Epidermal melanocyte (primary cell): ENCODE measurements at regions not wholly inside any gene's neighbourhood (a gene's known extent, or its start where the extent isn't known, plus 50 kb on each side); places are given as distances from the start of the nearest gene placed in this dataset.

Source experiments
- DNase-seq: peaks from one replicate; pipeline ENCODE4 v3.0.0; 2011; ENCODE audit warnings: low spot score; ENCODE audit not compliant: insufficient read length

GRCh38 chr13:104170980-104171555 lies 1104.9 kb upstream of the SLC10A2 start:
- DNase-seq: no peak

- no peak for DNase-seq
These were observed 1097.8 kb upstream of the SLC10A2 start for GRCh38 chr13:104163866-104164630.

DNA sequence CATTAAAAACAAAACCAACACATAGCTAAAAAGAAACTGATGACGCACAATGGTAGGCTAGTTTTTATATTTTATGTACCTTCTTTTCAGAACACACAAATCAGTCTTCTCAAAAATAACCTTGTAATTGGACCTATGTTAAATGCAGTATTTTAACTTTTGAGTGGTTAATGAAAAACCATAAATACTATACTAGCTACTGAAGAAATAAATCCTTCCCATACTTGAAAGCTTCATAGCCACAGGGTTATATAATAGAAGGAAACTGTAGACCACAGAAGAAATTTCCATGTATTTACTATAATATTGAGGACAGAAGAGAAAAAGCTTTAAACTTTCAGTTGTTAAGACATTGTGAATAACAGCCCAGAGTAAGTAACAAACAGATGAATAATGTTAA lies 1094.3 kb upstream of the SLC10A2 start:
- DNase-seq: no peak

DNA sequence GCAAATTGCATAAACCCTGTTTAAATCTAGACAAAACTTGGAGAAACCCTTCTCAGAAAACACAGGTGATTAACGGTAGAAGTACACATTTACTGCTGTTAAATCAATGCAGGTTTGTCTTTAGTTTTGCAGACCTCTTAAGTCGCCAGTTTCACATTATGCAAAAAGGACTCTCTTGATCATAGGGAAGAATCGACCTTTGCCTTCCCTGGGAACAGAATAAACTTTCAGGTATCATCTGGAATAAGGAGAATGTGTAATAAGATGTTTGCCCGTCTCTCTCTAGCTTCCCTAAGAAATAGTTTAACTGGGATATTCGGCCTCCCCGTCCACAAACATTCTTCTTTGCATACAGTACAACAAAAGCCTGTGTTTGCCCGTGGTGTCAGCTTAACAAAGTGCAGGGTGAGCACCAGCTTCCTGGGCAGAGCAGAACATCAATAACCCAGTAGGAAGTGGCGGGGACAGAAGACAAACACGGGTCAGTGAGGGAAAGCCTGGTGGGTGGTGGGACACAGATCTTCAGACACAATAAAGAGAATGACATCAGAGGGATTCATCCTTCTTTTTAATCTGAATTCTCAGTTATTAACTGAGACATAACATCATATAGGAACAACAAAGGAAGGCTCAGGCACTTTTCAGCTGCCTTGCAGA lies 1077.7 kb upstream of the SLC10A2 start:
- no peak for DNase-seq

DNA sequence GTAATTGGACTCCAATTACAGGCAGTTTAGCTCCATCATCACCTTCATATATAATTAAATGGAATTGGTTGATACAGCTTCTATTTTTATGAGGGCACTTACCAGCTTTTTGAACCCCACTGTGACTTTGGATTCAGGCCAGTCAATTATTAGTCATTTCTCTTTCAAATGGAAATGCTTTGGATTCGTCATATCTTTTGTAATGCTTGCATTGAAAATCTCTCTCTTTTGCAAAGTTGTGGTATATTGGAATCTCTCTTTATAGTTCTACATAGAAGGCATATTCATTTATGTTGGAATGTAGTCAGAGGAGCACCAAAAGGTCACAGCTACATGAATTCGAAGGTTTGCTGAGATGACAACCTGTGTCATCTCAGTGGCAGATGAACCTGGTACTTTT lies 1074.3 kb upstream of the SLC10A2 start:
- DNase-seq: no peak

DNA sequence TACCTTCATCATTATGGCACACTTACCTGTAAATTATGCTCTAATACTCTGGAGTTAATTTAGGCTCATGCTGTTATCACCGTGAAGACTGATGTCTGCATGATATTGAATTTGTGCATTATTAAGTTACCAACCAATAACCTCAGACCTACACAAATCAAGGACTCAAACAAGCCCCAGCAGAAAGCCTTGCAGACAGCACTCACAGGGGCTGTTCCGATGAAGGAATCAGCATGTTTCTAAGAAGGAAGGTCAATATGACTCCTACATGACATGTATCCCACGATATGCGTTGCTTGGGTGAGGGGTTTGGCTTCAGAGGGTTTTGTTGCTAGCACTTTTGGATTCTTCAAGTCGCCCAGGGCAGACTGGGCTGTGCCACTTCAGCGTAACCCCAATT lies 1071.2 kb upstream of the SLC10A2 start:
- no peak for DNase-seq

DNA sequence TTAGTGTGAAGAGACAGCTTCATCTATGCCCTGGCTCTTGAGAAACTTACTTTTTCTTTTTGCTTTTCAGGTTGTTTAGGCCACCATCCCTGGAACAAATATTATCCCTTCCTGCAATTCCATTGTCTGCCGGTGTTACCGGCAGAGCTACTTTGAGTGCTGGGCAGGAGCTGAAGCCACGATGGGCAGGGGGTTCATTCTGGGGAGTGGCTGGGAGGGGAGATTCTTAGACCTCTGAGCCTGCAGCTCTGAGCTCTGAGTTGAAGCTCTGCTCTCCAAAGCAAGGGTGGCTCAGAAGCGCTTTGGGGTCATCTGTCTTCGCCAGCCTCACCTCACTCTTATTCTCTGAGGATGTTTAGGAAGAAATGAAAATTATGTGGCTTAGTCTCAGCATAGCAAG lies 1066.6 kb upstream of the SLC10A2 start:
- no peak for DNase-seq

DNA sequence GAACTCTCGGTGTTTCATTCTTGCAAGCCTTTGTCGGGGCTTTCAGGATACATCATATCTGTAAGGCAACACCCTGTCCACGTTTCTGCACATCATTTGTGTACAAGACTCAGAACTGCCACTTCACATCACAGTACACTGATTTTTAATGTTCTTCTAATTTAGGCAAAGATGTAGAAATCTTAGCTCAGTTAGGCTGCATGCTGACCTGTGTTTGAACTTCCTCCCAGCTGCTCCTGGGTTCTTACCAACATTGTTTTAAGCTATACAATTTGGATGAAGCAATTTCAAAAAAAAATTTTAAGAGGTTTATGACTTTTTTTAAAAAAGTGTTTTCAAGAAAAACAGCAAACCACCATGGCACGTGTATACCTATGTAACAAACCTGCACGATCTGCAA lies 1047.9 kb upstream of the SLC10A2 start:
- no peak for DNase-seq

GRCh38 chr13:104111031-104111430 lies 1044.8 kb upstream of the SLC10A2 start:
- peak; percentile 16 for DNase-seq

- DNase-seq: peak; percentile 19
These were observed 1040.6 kb upstream of the SLC10A2 start for GRCh38 chr13:104106705-104107393.

DNA sequence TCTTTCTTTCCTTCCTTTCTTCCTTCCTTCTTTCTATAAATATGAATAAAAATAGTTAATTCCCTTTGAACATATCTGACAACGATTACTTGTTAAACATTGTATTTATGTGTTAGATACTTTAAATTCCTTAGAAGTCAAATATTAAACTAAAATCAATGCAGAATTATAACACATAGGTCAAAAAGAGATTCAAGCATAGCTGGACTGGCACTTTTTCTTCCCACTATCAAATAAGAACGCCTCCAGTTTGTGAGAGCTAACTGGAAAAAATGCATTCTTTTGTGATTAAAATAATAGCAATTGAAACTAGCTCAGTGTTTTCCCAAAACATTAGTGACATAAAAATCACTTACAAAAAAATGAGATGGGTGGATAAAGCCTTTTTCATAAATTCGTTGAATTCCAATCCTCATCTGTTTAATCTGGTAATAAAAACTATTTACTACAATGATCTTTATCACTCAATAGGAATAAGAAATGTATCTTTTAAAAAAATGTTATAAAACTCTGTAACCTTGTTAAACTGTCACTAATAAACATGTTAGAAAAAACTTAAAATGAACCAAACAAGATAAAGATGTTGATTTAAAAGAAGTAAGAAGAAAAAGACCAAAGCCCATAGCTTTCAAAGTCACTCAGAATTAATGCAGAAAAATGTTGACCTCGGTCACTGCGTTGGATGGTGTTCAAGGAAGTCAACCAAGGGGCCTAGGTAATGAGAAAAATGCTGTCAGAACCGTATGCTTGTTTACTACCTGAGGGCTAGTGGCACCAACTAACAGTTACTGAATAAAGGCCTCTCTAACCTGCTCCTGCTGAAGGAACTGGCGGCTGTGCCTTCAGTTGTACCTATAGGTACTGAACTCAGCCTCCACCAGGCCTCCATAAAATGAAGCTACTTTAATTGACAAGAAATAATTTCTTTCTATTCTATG lies 1039.5 kb upstream of the SLC10A2 start:
- DNase-seq: no peak

DNA sequence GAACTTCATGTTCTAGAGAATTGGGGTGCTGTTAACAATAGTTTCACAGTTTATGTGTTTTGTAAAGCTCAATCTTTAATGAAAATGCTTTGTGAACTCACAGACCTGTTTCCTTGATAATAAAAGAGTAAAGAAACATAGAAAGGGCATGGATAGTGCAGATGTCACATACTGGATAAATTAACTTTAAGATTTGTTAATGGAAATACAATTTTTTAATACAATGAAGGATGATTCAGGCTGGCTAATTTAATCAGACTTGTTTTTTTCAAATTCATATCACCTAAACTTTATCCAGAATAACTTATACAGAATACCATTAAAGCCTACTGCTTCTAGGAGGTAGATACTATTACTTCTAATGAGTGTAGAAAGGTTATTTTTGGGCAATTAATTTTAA lies 1033.5 kb upstream of the SLC10A2 start:
- DNase-seq: no peak

DNA sequence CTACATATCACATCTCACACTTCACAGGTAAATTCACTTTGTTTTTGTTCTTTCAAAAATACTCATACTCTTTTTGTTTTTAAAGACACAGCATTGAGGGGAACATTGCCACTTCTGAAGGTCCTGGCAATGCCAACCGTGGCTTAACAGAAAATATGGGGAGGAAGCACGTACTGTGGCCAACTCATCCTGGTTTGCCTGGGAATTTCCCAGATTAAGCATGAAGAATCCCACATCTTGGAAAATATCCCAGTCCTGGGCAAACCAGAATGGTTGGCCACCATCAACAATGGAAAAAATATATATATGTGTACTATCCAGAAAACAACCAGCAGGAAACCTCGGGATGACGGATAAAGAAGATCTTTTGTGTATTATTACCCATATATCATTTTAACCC lies 1032.2 kb upstream of the SLC10A2 start:
- DNase-seq: no peak

DNA sequence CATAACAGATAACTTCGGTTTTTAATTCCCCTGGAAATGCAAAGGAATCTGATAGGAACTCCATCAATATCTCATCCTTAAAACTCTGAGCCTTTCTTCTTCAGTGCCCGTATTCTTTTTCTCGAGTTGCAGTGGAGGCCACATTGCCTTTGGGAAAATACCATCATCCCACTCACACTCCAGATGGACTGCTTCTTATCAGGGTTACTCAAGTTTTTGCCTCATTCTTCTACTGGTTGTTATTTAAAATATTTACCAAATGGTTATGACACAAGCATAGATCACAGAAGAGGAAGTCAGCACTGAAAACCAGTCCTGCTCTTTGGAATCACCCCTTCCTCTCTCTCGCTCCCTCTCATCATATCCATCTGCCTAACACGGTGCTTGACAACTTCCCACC lies 1020.5 kb upstream of the SLC10A2 start:
- DNase-seq: no peak

DNA sequence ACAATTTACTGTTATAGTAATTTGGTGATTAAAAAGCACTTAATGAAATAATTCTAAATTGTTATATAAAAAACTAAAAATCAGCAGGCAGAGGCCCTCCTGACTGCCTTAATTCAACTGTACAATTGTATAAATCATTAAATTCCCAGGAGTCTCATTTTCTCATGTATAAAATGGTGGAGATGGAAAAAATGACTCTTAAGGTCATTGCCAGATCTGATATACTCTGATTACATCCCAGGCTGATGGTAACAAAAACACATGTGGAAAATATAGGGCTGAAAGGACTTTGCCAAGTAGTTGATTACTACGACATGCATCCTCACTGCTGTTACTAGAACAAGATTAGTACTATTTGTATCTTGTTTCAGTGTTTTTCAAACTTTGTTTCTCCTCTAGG lies 1020.0 kb upstream of the SLC10A2 start:
- no peak for DNase-seq

DNA sequence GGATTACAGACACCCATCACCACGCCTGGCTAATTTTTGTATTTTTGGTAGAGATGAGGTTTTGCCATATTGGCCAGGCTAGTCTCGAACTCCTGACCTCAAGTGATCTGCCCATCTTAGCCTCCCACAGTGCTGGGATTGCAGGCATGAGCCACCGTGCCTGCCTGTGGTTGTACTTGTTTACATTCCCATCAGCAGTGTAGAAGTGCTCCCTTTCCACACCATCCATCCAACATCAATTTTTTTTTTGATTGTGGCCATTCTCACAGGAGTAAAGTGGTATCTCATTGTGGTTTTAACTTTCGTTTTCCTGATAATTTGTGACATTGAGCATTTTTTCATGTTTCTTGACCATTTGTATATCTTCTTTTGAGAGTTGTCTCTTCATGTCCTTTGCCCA lies 1019.4 kb upstream of the SLC10A2 start:
- no peak for DNase-seq

DNA sequence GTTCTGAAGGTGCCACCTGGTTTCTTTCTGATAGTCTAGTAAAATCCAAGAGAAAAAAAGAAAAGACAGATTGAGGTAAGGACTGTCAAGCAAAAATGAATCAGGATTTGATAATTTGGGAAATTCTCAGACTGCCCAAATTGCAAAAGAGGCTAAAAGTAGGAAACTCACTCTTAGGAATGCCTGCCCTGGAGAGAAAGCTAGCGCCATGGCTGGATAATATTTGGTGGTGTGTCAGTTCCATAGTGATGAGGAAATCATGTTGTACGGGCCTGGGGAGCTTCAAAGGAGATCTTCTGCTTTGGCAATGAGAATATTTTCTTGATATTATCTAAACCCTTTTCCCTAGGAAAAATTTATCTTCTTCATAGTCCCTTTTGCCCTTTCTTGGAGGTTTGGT lies 1008.1 kb upstream of the SLC10A2 start:
- DNase-seq: no peak

GRCh38 chr13:104071806-104072205 lies 1005.6 kb upstream of the SLC10A2 start:
- no peak for DNase-seq

GRCh38 chr13:104065328-104065727 lies 999.1 kb upstream of the SLC10A2 start:
- no peak for DNase-seq

DNA sequence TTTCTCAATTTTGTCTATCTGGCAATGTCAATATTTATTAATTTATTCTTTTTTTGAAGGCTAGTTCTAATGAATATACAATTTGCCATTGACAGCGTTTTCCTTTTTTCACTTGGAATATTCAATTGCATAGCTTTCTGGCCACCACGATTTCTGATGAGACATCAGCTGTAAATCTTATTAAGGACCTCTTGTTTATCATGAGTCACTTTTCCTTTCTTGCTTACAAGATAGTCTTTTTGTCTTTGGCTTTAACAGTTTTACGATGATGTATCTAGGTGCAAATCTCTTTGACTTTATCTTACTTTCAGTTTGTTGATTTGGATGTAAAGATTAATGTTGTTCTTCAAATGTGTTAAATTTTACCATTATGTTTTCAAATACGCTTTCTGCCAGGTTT lies 991.6 kb upstream of the SLC10A2 start:
- no peak for DNase-seq

- DNase-seq: no peak
These were observed 979.7 kb upstream of the SLC10A2 start for GRCh38 chr13:104045907-104046306.
